ENCODE measurements at regions not wholly inside any gene's neighbourhood (a gene's known extent, or its start where the extent isn't known, plus 50 kb on each side); places are given as distances from the start of the nearest gene placed in this dataset.

DNA sequence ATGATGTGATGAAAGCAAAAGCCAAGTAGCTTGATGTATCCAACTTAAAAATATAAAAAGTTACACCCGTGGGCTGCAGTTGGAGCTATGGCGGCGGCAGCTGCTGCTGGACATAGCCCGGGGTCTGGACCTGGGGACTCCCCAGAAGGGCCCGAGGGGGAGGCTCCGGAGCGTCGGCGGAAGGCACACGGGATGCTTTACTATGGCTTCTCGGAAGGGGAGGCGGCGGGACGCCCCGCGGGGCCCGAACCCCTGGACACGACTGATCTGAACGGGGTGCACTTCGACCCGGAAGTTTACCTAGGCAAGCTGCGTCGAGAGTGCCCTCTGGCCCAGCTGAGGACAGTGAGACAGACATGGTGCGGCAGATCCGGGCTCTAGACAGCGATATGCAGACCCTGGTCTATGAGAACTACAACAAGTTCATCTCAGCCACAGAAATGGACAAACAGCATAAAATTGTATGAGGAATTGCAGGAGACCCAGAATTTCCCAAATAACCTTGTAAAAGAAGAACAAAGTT is 109.5 kb upstream of the EEF2KMT start:
- no peak for TF ChIP-seq CTCF (IDR thresholded peaks at IDR 0.05)
- no peak for TF ChIP-seq POLR2A (IDR thresholded peaks at IDR 0.05)

All from heart left ventricle (tissue), 13 donors.